Dedifferentiated amniotic fluid mesenchymal stem cell (primary cell): ENCODE measurements at regions not wholly inside any gene's neighbourhood (a gene's known extent, or its start where the extent isn't known, plus 50 kb on each side); places are given as distances from the start of the nearest gene placed in this dataset.
A peak's percentile ranks its signal among the peaks of the same experiment; 100 is the strongest.
"Not testable (repeated sequence)": the region's sequence is repeated elsewhere in the genome, so short reads cannot be mapped to it uniquely, and the experiment has no call there.

Experiments used
- DNase-seq: peaks from one replicate; pipeline ENCODE4 v3.0.0-alpha.2; 2016; ENCODE audit errors: extremely low spot score

GRCh38 chr10:123378302-123378701 is 224.1 kb downstream of the BUB3 start:
- no peak for DNase-seq

- DNase-seq, result no peak
Measured at GRCh38 chr10:123379156-123379555, 225.0 kb downstream of the BUB3 start.

DNA sequence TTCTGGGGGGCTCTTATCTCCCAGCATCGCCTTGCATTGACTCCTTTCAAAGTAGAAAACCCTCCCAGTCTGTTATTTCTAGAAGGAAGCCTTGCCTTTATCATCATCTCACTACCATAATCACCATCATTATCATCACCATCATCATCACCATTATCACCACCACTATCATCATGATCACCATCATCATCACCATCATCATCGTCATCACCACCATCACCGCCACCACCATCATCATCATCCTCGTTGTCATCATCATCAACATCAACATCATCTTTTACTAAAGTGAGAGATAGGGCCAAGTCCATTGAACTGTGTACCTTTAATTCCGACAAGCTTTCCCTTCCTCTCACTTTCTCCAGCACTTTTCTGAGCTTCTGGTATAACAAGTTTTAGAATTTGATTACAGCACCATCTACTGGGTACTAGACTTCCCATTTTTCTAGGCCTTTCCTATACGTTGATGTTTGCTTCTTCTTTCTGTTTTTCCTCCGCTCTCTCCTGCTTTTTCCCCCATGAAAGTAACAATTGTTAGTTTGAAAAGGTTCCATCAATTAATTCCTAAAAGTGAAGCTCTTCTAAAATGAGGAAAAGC is 226.4 kb downstream of the BUB3 start:
- DNase-seq, result peak; percentile 30

- DNase-seq, result no peak
Measured at GRCh38 chr10:123381224-123381623, 227.0 kb downstream of the BUB3 start.

- DNase-seq, result no peak
Measured at GRCh38 chr10:123382491-123382890, 228.3 kb downstream of the BUB3 start.

- no peak for DNase-seq
Measured at GRCh38 chr10:123385508-123386080, 231.4 kb downstream of the BUB3 start.

DNA sequence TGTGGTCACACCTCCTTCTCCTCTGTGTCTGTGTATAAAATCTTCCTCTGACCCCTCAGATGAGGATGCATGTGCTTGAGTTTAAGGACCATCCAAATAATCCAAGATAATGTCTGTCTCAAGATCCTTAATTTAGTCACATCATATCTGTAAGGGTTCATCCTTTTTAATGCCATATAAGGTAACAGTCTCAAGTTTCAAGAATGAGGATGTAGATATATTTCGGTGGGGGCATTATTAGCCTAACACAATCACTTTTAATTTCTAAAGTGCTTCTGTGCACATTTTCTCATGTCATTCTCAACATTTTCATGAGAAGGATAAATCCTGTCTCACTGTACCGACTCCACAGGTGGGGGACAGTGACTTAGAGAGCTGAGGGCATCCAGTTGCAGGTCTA is 235.3 kb downstream of the BUB3 start:
- no peak for DNase-seq

DNA sequence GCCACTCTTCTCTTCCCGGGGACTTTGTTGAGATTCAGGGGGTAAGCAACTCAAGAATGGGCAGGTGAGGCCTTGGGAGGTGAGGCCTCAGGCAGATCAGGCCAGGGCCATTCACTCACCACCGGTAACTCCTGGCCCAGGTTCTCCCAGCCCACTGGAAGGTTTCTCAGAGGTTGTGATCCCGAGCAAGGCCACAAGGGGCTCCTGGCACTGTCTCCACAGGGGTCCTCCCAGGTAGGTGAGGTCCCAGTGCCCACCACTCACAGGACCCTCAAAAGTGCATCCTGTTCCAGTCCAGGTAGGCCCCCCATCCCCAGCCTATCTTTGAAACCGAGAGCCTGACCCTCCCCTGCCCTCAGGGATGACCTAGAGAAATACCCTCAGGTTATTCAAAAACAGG is 236.1 kb downstream of the BUB3 start:
- DNase-seq, result no peak

- DNase-seq, result no peak
Measured at GRCh38 chr10:123390874-123391273, 236.7 kb downstream of the BUB3 start.

DNA sequence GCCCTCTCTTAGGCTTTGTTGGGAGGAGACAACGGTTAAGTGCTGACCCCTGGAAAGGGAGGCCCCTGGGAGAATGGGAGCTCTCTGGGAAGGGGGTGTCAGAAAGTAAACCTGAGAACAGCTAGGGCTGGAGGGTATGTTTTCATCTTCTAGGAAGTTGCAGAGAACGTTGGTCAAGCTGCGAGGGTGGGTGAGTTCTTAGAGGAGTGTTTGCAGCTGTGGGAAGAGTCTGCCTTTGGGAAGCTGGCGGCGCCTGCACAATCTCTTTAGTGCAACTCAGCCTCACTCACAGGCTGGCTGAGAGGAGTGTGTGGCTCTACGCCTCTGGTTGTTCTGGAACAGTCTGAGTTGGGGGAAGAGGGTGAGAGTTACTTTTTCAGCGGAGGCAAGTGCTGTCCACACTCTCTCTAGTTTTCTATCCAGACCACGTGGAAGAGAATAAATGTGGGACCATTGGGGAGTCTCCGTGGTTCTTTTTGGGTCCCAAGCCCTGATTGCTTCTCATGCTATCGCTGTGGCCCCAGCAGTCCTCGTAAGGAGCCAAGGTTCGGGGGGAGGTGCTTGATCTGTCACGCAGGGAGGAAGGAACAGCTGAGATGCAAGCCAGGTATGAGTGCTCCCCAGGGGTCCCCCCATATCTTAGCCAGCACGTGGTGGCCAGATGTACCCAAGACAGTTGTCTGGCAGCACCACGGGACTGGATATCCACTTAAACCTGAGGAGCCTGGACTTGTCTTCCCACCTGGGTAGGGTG is 237.2 kb downstream of the BUB3 start:
- DNase-seq, result no peak

DNA sequence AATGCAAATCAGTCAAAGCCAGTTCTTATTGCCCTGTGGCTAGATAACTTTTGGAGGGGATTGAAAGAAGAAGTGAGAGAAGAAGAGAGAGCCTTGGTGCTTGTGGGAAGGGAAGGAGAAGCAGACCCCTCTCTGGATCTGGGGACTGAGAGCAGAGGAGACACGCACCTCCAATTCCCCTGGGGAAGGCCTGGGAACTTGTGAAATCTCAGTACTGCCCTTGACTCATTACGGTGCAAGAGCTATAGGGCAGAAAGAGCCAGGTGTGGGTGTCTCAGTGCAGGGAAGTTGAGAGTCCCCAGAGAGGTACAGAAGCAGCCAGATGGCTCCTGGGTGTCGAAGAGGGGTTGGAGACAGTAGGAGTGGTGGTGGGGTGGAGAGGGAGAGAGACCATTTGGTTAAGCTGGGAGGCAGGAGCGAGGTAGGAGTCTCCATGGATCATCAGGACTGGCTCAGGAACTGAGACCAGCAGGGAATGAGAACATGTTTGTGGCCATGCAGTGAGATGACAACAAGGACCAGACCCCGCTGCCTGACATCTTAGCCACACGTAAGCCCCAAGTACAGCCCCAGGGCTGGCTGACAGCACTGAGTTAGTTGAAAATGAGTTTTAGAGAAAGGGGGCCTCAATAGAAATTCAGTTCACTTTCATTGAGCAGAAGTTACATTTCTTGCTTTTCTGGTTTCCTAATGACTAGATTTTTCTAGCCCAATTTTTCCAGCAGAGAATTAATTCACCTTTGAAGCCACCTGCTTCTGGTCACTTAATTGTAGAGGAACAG is 238.2 kb downstream of the BUB3 start:
- DNase-seq, result no peak

DNA sequence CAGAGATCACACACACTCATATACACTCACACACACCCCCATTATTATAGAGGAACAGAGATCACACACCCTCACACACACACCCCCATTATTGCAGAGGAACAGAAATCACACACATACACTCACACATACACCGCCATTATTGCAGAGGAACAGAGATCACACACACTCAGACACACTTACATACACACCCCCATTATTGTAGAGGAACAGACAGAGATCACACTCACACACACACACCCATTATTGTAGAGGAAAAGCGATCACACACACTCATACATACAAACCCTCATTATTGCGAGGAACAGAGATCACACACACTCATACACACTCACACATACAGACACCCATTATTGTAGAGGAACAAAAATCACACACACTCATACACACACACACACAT is 239.0 kb downstream of the BUB3 start:
- DNase-seq, result no peak

DNA sequence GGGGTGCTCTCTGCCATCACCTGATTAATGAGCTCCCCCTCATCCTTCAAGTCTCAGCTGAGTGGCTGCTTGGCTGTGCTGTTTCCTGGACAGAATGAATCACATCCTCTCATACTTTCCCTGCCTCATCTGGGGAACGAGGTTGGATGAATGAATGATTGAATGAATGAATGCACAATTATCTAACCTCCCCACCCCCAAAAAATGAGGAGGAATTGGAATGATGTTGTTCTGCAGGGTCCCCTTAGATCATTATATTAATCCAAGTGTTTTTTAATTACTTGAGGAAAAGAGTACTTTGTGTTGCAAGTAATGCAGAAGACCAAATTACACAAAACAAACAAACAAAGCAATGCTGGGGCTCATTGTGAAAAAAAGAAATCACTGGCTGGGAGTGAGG is 240.2 kb downstream of the BUB3 start:
- DNase-seq, result no peak

DNA sequence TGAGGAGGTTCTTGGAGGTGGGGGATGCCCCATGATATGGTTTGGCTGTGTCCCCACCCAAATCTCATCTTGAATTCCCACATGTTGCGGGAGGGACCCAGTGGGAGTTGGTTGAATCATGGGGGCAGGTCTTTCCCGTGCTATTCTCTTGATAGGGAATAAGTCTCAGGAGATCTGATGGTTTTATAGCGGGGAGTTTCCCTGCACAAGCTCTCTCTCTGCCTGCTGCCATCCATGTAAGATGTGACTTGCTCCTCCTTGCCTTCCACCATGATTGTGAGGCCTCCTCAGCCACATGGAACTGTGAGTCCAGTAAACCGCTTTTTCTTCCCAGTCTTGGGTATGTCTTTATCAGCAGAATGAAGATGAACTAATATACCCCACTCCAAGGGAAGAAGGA is 241.0 kb downstream of the BUB3 start:
- not testable (repeated sequence) for DNase-seq

DNA sequence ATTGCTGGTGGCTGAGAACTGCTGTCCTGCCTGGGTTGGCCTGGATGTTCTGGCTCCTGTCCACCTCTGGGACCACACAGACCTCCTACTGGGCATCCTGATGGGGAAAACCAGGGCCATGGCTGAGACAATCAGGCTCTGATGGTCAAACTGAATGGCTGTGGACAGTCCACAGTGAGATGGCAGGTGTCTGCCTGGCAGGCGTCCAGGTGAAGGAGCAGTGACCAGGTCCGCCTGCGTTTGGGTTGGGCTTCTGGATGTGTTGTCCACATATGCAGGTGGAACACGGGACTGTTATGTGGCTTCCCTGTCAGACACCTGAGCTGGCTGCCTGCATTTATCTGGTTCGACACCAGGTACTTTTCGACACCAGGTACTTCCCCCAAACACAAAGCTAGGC is 241.7 kb downstream of the BUB3 start:
- DNase-seq, result no peak

DNA sequence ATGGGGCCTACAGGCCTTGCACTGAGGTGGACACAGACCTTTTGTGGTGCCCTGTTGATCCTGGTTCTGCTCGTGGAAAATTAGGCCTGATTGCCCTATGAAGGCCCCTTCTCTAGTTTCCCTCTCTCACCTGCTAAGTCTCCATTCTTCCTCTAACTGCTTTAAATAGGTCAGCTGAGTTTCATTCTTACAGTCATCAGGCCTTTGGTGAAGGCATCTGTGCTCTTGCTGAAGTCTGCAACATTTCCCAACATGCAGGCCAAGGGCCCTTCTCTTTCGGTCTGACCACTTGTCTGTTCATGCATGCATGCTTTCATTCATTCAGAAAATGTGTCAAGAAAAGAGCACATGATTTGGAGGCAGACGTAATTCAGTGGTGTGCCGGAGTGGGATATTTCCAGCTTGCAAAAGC is 244.0 kb downstream of the BUB3 start:
- no peak for DNase-seq

- DNase-seq, result no peak
Measured at GRCh38 chr10:123398756-123399155, 244.6 kb downstream of the BUB3 start.

- DNase-seq, result no peak
Measured at GRCh38 chr10:123399276-123399839, 245.2 kb downstream of the BUB3 start.

DNA sequence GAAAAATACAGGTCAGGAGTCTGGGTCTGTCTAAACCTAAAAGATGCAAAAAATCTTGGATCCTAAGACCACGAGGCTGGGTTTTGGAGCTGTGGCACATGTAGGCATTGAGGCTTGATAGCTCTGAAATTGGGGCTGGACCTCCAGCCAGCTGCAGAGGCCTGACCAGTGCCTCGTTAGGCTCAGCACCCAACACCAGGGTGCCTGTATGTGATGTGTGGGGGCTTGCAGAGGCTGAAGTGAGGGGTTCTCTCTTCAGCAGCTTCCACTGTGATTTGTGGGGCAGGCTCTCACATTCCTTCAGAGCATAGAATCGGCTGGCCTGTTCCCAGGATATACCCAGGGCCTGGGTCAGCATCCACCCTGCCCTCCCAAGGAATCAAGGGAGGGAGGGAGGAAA is 247.8 kb downstream of the BUB3 start:
- no peak for DNase-seq

DNA sequence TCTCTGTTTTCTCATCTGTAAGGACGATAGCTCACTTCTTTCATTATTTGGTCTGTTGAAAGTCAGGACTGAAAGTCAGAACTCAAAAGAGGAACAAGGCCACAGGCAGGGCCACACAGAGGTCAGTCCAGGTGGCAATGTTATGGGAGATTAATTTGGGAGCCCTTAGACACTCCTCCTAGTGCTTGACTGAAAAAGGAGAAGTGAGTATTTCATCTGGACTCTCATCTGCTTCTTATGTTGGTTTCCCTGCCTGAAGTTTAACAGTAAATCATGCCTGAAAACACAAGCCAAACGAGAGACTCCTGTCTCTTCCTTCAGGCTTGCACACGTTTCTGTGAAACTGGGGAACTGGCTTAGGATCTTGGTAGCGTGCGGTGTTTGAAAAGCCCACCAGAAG is 248.5 kb downstream of the BUB3 start:
- DNase-seq, result no peak

DNA sequence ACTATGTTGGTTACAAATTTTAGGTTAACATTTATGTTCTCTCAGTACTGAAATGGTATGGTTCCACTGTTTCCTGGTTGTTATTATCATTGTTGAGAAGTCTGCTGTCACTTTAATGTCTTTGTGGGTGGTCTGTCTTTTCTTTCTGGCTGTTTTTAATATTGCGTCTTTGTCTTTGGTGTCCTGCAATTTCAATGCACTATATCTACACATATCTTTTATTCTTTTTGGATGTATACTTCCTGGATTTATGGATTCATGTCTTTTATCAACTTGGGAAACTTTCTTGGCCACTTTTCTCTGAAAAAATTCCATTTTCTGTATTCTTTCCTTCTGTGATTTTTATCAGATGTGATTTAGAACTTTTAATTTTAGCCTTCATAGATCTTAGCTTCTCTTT is 250.2 kb downstream of the BUB3 start:
- DNase-seq, result no peak

DNA sequence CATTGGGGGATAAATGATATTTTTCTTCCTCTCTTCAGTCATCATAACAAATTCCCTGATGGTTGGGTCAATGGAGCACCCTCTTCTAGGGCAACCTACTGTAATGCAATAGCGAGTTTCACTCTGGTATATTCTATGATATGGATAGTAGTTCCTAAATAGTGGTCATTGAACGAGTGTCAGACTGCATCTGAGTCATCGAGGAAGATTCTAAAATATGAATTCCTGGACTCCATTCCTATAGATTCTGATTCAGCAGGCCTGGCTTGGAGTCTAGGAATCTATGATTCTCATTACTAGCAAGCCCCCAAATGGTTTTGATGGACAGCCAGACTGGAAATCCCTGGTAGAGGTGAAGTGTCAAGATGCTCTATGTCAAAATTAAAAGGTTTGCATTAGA is 254.5 kb downstream of the BUB3 start:
- no peak for DNase-seq
